GM23248 (cell line): ENCODE measurements at regions not wholly inside any gene's neighbourhood (a gene's known extent, or its start where the extent isn't known, plus 50 kb on each side); places are given as distances from the start of the nearest gene placed in this dataset.

Experiments used
- EZH2 ChIP-seq: fragments of 200-600 bp; sonication (generic); IDR thresholded peaks from 2 replicates; pipeline ENCODE4 v1.6.1; 2018; ENCODE audit warnings: antibody characterized with exemption, mild to moderate bottlenecking; ENCODE audit not compliant: insufficient read depth, poor library complexity, severe bottlenecking
- EZH2phosphoT487 ChIP-seq: fragments of 200-600 bp; sonication (generic); IDR thresholded peaks from 2 replicates; pipeline ENCODE4 v1.6.1; 2018; ENCODE audit warnings: antibody characterized with exemption, moderate library complexity, mild to moderate bottlenecking, low read depth; ENCODE audit not compliant: insufficient read depth

- TF ChIP-seq EZH2phosphoT487 (no peak), EZH2 (no peak)
These were observed 474.0 kb upstream of the TECRL start for GRCh38 chr4:64883087-64883807.
